ENCODE measurements at regions not wholly inside any gene's neighbourhood (a gene's known extent, or its start where the extent isn't known, plus 50 kb on each side); places are given as distances from the start of the nearest gene placed in this dataset.

GRCh38 chr22:49432211-49432896 is 395.3 kb downstream of the BRD1 start:
- H3K27me3 ChIP-seq (ENCODE audit: control insufficient read depth, insufficient read depth, low read length), result no peaks in the 10 kb centered on the region

GRCh38 chr22:49431551-49431950 is 396.1 kb downstream of the BRD1 start:
- Histone ChIP-seq H3K27ac (ENCODE audit: low read depth, low read length) (no peak overlapping the region), H3K4me1 (ENCODE audit: control insufficient read depth, insufficient read depth, low read length) (no peaks in the 10 kb centered on the region), H3K36me3 (ENCODE audit: control insufficient read depth, insufficient read depth, low read length) (no peaks in the 10 kb centered on the region), H3K4me3 (ENCODE audit: low read length) (no peak overlapping the region), H3K9ac (ENCODE audit: low read length) (no peak overlapping the region), H3K27me3 (ENCODE audit: control insufficient read depth, insufficient read depth, low read length) (no peaks in the 10 kb centered on the region)

More at GRCh38 chr22:49432211-49432896, 395.3 kb downstream of the BRD1 start:
- Histone ChIP-seq H3K36me3 (ENCODE audit: control insufficient read depth, insufficient read depth, low read length) (no peaks in the 10 kb centered on the region), H3K27ac (ENCODE audit: low read depth, low read length) (no peak overlapping the region), H3K4me1 (ENCODE audit: control insufficient read depth, insufficient read depth, low read length) (no peaks in the 10 kb centered on the region), H3K9ac (ENCODE audit: low read length) (no peak overlapping the region), H3K4me3 (ENCODE audit: low read length) (no peak overlapping the region)

- H3K27ac ChIP-seq (ENCODE audit: low read depth, low read length), result no peak overlapping the region
- no peak overlapping the region for H3K9ac ChIP-seq (ENCODE audit: low read length)
- no peaks in the 10 kb centered on the region for H3K4me1 ChIP-seq (ENCODE audit: control insufficient read depth, insufficient read depth, low read length)
- H3K36me3 ChIP-seq (ENCODE audit: control insufficient read depth, insufficient read depth, low read length), result no peaks in the 10 kb centered on the region
- no peak overlapping the region for H3K4me3 ChIP-seq (ENCODE audit: low read length)
- no peaks in the 10 kb centered on the region for H3K27me3 ChIP-seq (ENCODE audit: control insufficient read depth, insufficient read depth, low read length)
Measured at GRCh38 chr22:49429066-49429465, 398.6 kb downstream of the BRD1 start.

- Histone ChIP-seq H3K4me3 (ENCODE audit: low read length) (no peak overlapping the region), H3K9ac (ENCODE audit: low read length) (no peak overlapping the region), H3K27ac (ENCODE audit: low read depth, low read length) (no peak overlapping the region), H3K36me3 (ENCODE audit: control insufficient read depth, insufficient read depth, low read length) (no peaks in the 10 kb centered on the region), H3K27me3 (ENCODE audit: control insufficient read depth, insufficient read depth, low read length) (no peaks in the 10 kb centered on the region), H3K4me1 (ENCODE audit: control insufficient read depth, insufficient read depth, low read length) (no peaks in the 10 kb centered on the region)
Measured at GRCh38 chr22:49427941-49428340, 399.7 kb downstream of the BRD1 start.

GRCh38 chr22:49427341-49427740 is 400.3 kb downstream of the BRD1 start:
- H3K4me1 ChIP-seq (ENCODE audit: control insufficient read depth, insufficient read depth, low read length), result no peaks in the 10 kb centered on the region
- no peak overlapping the region for H3K4me3 ChIP-seq (ENCODE audit: low read length)
- H3K36me3 ChIP-seq (ENCODE audit: control insufficient read depth, insufficient read depth, low read length), result no peaks in the 10 kb centered on the region
- H3K9ac ChIP-seq (ENCODE audit: low read length), result no peak overlapping the region
- no peaks in the 10 kb centered on the region for H3K27me3 ChIP-seq (ENCODE audit: control insufficient read depth, insufficient read depth, low read length)
- no peak overlapping the region for H3K27ac ChIP-seq (ENCODE audit: low read depth, low read length)

GRCh38 chr22:49426618-49427266 is 400.9 kb downstream of the BRD1 start:
- H3K36me3 ChIP-seq (ENCODE audit: control insufficient read depth, insufficient read depth, low read length), result no peaks in the 10 kb centered on the region
- no peak overlapping the region for H3K27ac ChIP-seq (ENCODE audit: low read depth, low read length)
- no peaks in the 10 kb centered on the region for H3K4me1 ChIP-seq (ENCODE audit: control insufficient read depth, insufficient read depth, low read length)
- no peak overlapping the region for H3K9ac ChIP-seq (ENCODE audit: low read length)
- H3K27me3 ChIP-seq (ENCODE audit: control insufficient read depth, insufficient read depth, low read length), result no peaks in the 10 kb centered on the region
- H3K4me3 ChIP-seq (ENCODE audit: low read length), result no peak overlapping the region

GRCh38 chr22:49426098-49426497 is 401.6 kb downstream of the BRD1 start:
- no peak overlapping the region for H3K27ac ChIP-seq (ENCODE audit: low read depth, low read length)
- no peaks in the 10 kb centered on the region for H3K36me3 ChIP-seq (ENCODE audit: control insufficient read depth, insufficient read depth, low read length)
- H3K4me3 ChIP-seq (ENCODE audit: low read length), result no peak overlapping the region
- no peak overlapping the region for H3K9ac ChIP-seq (ENCODE audit: low read length)
- no peaks in the 10 kb centered on the region for H3K4me1 ChIP-seq (ENCODE audit: control insufficient read depth, insufficient read depth, low read length)
- no peaks in the 10 kb centered on the region for H3K27me3 ChIP-seq (ENCODE audit: control insufficient read depth, insufficient read depth, low read length)

GRCh38 chr22:49425356-49425755 is 402.3 kb downstream of the BRD1 start:
- Histone ChIP-seq H3K4me3 (ENCODE audit: low read length) (no peak overlapping the region), H3K4me1 (ENCODE audit: control insufficient read depth, insufficient read depth, low read length) (no peaks in the 10 kb centered on the region), H3K27me3 (ENCODE audit: control insufficient read depth, insufficient read depth, low read length) (no peaks in the 10 kb centered on the region), H3K9ac (ENCODE audit: low read length) (no peak overlapping the region), H3K27ac (ENCODE audit: low read depth, low read length) (no peak overlapping the region), H3K36me3 (ENCODE audit: control insufficient read depth, insufficient read depth, low read length) (no peaks in the 10 kb centered on the region)

GRCh38 chr22:49424893-49425270 is 402.8 kb downstream of the BRD1 start:
- H3K36me3 ChIP-seq (ENCODE audit: control insufficient read depth, insufficient read depth, low read length), result no peaks in the 10 kb centered on the region
- no peak overlapping the region for H3K4me3 ChIP-seq (ENCODE audit: low read length)
- no peak overlapping the region for H3K9ac ChIP-seq (ENCODE audit: low read length)
- H3K4me1 ChIP-seq (ENCODE audit: control insufficient read depth, insufficient read depth, low read length), result no peaks in the 10 kb centered on the region
- H3K27me3 ChIP-seq (ENCODE audit: control insufficient read depth, insufficient read depth, low read length), result no peaks in the 10 kb centered on the region
- no peak overlapping the region for H3K27ac ChIP-seq (ENCODE audit: low read depth, low read length)

- no peak overlapping the region for H3K4me3 ChIP-seq (ENCODE audit: low read length)
- no peaks in the 10 kb centered on the region for H3K36me3 ChIP-seq (ENCODE audit: control insufficient read depth, insufficient read depth, low read length)
- no peak overlapping the region for H3K9ac ChIP-seq (ENCODE audit: low read length)
- H3K4me1 ChIP-seq (ENCODE audit: control insufficient read depth, insufficient read depth, low read length), result no peaks in the 10 kb centered on the region
- H3K27me3 ChIP-seq (ENCODE audit: control insufficient read depth, insufficient read depth, low read length), result no peaks in the 10 kb centered on the region
- H3K27ac ChIP-seq (ENCODE audit: low read depth, low read length), result no peak overlapping the region
Measured at GRCh38 chr22:49423125-49423650, 404.5 kb downstream of the BRD1 start.

GRCh38 chr22:49422701-49423100 is 405.0 kb downstream of the BRD1 start:
- no peak overlapping the region for H3K4me3 ChIP-seq (ENCODE audit: low read length)
- H3K27ac ChIP-seq (ENCODE audit: low read depth, low read length), result no peak overlapping the region
- H3K36me3 ChIP-seq (ENCODE audit: control insufficient read depth, insufficient read depth, low read length), result no peaks in the 10 kb centered on the region
- no peak overlapping the region for H3K9ac ChIP-seq (ENCODE audit: low read length)
- H3K4me1 ChIP-seq (ENCODE audit: control insufficient read depth, insufficient read depth, low read length), result no peaks in the 10 kb centered on the region
- no peaks in the 10 kb centered on the region for H3K27me3 ChIP-seq (ENCODE audit: control insufficient read depth, insufficient read depth, low read length)

GRCh38 chr22:49420651-49421050 is 407.0 kb downstream of the BRD1 start:
- Histone ChIP-seq H3K36me3 (ENCODE audit: control insufficient read depth, insufficient read depth, low read length) (no peaks in the 10 kb centered on the region), H3K27me3 (ENCODE audit: control insufficient read depth, insufficient read depth, low read length) (no peaks in the 10 kb centered on the region), H3K27ac (ENCODE audit: low read depth, low read length) (no peak overlapping the region), H3K4me1 (ENCODE audit: control insufficient read depth, insufficient read depth, low read length) (no peaks in the 10 kb centered on the region), H3K4me3 (ENCODE audit: low read length) (no peak overlapping the region), H3K9ac (ENCODE audit: low read length) (no peak overlapping the region)

- Histone ChIP-seq H3K36me3 (ENCODE audit: control insufficient read depth, insufficient read depth, low read length) (no peaks in the 10 kb centered on the region), H3K4me1 (ENCODE audit: control insufficient read depth, insufficient read depth, low read length) (no peaks in the 10 kb centered on the region), H3K27ac (ENCODE audit: low read depth, low read length) (no peak overlapping the region), H3K9ac (ENCODE audit: low read length) (no peak overlapping the region), H3K4me3 (ENCODE audit: low read length) (no peak overlapping the region), H3K27me3 (ENCODE audit: control insufficient read depth, insufficient read depth, low read length) (no peaks in the 10 kb centered on the region)
Measured at GRCh38 chr22:49419661-49420060, 408.0 kb downstream of the BRD1 start.
